H9 (cell line): ENCODE measurements at regions not wholly inside any gene's neighbourhood (a gene's known extent, or its start where the extent isn't known, plus 50 kb on each side); places are given as distances from the start of the nearest gene placed in this dataset.

ENCODE experiments used
- DNase-seq: peaks from one replicate; pipeline ENCODE4 v3.0.0-alpha.2; 2017
- H2AFZ ChIP-seq: one replicate; pipeline ENCODE4 v1.6.1; 2013; ENCODE audit warnings: mild to moderate bottlenecking, low read length, control low read depth, moderate library complexity
- H2AK5ac ChIP-seq: 2 replicates; pipeline ENCODE4 v1.6.1; 2013; ENCODE audit warnings: low read length, control low read depth, mixed read lengths; ENCODE audit not compliant: insufficient read length
- H2BK120ac ChIP-seq: one replicate; pipeline ENCODE4 v1.6.1; 2013; ENCODE audit warnings: low read depth, mild to moderate bottlenecking, low read length, control low read depth, inconsistent platforms; ENCODE audit not compliant: poor library complexity, severe bottlenecking
- H2BK12ac ChIP-seq: 2 replicates; pipeline ENCODE4 v1.6.1; 2013; ENCODE audit warnings: low read length, control low read depth, mixed read lengths, low read depth; ENCODE audit not compliant: insufficient read length
- H2BK15ac ChIP-seq: 2 replicates; pipeline ENCODE4 v1.6.1; 2013; ENCODE audit warnings: low read depth, low read length, control low read depth
- H2BK20ac ChIP-seq: one replicate; pipeline ENCODE4 v1.6.1; 2013; ENCODE audit warnings: low read depth, mild to moderate bottlenecking, low read length, control low read depth, inconsistent platforms; ENCODE audit not compliant: poor library complexity, severe bottlenecking
- H2BK5ac ChIP-seq: 2 replicates; pipeline ENCODE4 v1.6.1; 2013; ENCODE audit warnings: low read length, control low read depth, mixed read lengths; ENCODE audit not compliant: insufficient read length
- H3K14ac ChIP-seq: 2 replicates; pipeline ENCODE4 v1.6.1; 2013; ENCODE audit warnings: low read length, control low read depth; ENCODE audit not compliant: insufficient read depth
- H3K18ac ChIP-seq: 2 replicates; pipeline ENCODE4 v1.6.1; 2013; ENCODE audit warnings: low read depth, mild to moderate bottlenecking, mixed read lengths, low read length, control low read depth; ENCODE audit not compliant: insufficient read length
- H3K23ac ChIP-seq: 2 replicates; pipeline ENCODE4 v1.6.1; 2013; ENCODE audit warnings: low read length, control low read depth, mixed read lengths, low read depth; ENCODE audit not compliant: insufficient read length
- H3K23me2 ChIP-seq: 2 replicates; pipeline ENCODE4 v1.6.1; 2013; ENCODE audit warnings: low read depth, mild to moderate bottlenecking, mixed read lengths, low read length, control low read depth; ENCODE audit not compliant: insufficient read length, poor library complexity, severe bottlenecking
- H3K27ac ChIP-seq: 2 replicates; pipeline ENCODE4 v1.5.1; 2013; ENCODE audit warnings: low read length, control low read depth, mixed read lengths, low read depth; ENCODE audit not compliant: insufficient read length
- H3K27me3 ChIP-seq: 2 replicates; pipeline ENCODE4 v1.6.1; 2013; ENCODE audit warnings: low read length, control low read depth, inconsistent platforms; ENCODE audit not compliant: insufficient read depth
- H3K4ac ChIP-seq: 2 replicates; pipeline ENCODE4 v1.6.1; 2013; ENCODE audit warnings: low read depth, mild to moderate bottlenecking, control low read depth, inconsistent platforms, low read length, moderate library complexity
- H3K4me1 ChIP-seq: 2 replicates; pipeline ENCODE4 v1.6.1; 2013; ENCODE audit warnings: low read length, control low read depth, inconsistent platforms; ENCODE audit not compliant: insufficient read depth
- H3K4me2 ChIP-seq: 2 replicates; pipeline ENCODE4 v1.6.1; 2013; ENCODE audit warnings: low read length, control low read depth, mixed read lengths; ENCODE audit not compliant: insufficient read length, insufficient read depth
- H3K56ac ChIP-seq: 2 replicates; pipeline ENCODE4 v1.6.1; 2013; ENCODE audit warnings: low read depth, mild to moderate bottlenecking, mixed read lengths, low read length, control low read depth; ENCODE audit not compliant: insufficient read length
- H3K79me1 ChIP-seq: 2 replicates; pipeline ENCODE4 v1.6.1; 2013; ENCODE audit warnings: low read depth, mild to moderate bottlenecking, moderate library complexity, low read length, control low read depth, inconsistent platforms; ENCODE audit not compliant: insufficient read depth, poor library complexity, severe bottlenecking
- H3K79me2 ChIP-seq: 2 replicates; pipeline ENCODE4 v1.6.1; 2013; ENCODE audit warnings: low read length, control low read depth, inconsistent platforms; ENCODE audit not compliant: insufficient read depth
- H3K9ac ChIP-seq: 2 replicates; pipeline ENCODE4 v1.6.1; 2013; ENCODE audit warnings: low read length, control low read depth, mixed read lengths; ENCODE audit not compliant: insufficient read length; ENCODE audit errors: extremely low read depth
- H3K9me3 ChIP-seq: one replicate; pipeline ENCODE4 v1.6.1; 2013; ENCODE audit warnings: low read depth, low read length, inconsistent platforms; ENCODE audit not compliant: control insufficient read depth
- H3T11ph ChIP-seq: one replicate; pipeline ENCODE4 v1.6.1; 2013; ENCODE audit warnings: mild to moderate bottlenecking, low read length, control low read depth, inconsistent platforms
- H4K20me1 ChIP-seq: one replicate; pipeline ENCODE4 v1.6.1; 2013; ENCODE audit not compliant: control insufficient read depth, insufficient read length, insufficient read depth
- H4K5ac ChIP-seq: 2 replicates; pipeline ENCODE4 v1.6.1; 2013; ENCODE audit warnings: low read depth, mild to moderate bottlenecking, mixed read lengths, low read length, control low read depth; ENCODE audit not compliant: insufficient read length
- H4K8ac ChIP-seq: replicated peaks from 2 replicates; pipeline ENCODE4 v1.6.1; 2013; ENCODE audit warnings: low read length, control low read depth, mixed read lengths, low read depth; ENCODE audit not compliant: insufficient read length
- H4K91ac ChIP-seq: 2 replicates; pipeline ENCODE4 v1.6.1; 2013; ENCODE audit warnings: low read depth, mild to moderate bottlenecking, moderate library complexity, mixed read lengths, low read length, control low read depth; ENCODE audit not compliant: insufficient read length
- H3K27ac Mint-ChIP-seq, 3 experiments: 2 replicates in 2 of 3; 3 replicates in 1 of 3; pipeline ENCODE4 v1.8.0; 2020 to 2021; ENCODE audit warnings: mixed read lengths in 3 of 3, mild to moderate bottlenecking in 1 of 3, moderate library complexity in 1 of 3
- H3K27me3 Mint-ChIP-seq: 2 replicates; pipeline ENCODE4 v1.8.0; 2021; ENCODE audit warnings: low read depth, mild to moderate bottlenecking, moderate library complexity, mixed read lengths
- H3K36me3 Mint-ChIP-seq, 3 experiments: 2 replicates in 2 of 3; 3 replicates in 1 of 3; pipeline ENCODE4 v1.8.0; 2020 to 2021; ENCODE audit warnings: low read depth in 3 of 3, mixed read lengths in 3 of 3; ENCODE audit not compliant: insufficient read depth in 1 of 3
- H3K4me1 Mint-ChIP-seq, 2 experiments: 2 replicates each; pipeline ENCODE4 v1.8.0; 2020; ENCODE audit warnings: mixed read lengths in 2 of 2
- H3K4me3 Mint-ChIP-seq, 2 experiments: 2 replicates in 1 of 2; 3 replicates in 1 of 2; pipeline ENCODE4 v1.8.0; 2020 to 2021; ENCODE audit warnings: mild to moderate bottlenecking in 2 of 2, mixed read lengths in 2 of 2, moderate library complexity in 1 of 2
- H3K9me3 Mint-ChIP-seq, 2 experiments: 2 replicates in 1 of 2; 3 replicates in 1 of 2; pipeline ENCODE4 v1.8.0; 2020; ENCODE audit warnings: mild to moderate bottlenecking in 2 of 2, mixed read lengths in 2 of 2, moderate library complexity in 1 of 2
- WGBS: extraction: QIAGEN DNeasy Blood & Tissue Kit; methylation state at CpG from one replicate; pipeline ENCODE4 v1.1.7; 2013; ENCODE audit warnings: missing lambda C conversion rate, low lambda C conversion rate, mixed read lengths; ENCODE audit not compliant: insufficient read length; ENCODE audit errors: extremely low coverage; 5-methylcytosine and 5-hydroxymethylcytosine counted together
- TF ChIP-seq, protein P1 (sequence below): fragments of 200-600 bp; sonication (generic); conservative IDR thresholded peaks from 3 replicates; pipeline ENCODE4 v1.8.0; 2021; ENCODE audit warnings: antibody characterized with exemption, mild to moderate bottlenecking

DNA sequence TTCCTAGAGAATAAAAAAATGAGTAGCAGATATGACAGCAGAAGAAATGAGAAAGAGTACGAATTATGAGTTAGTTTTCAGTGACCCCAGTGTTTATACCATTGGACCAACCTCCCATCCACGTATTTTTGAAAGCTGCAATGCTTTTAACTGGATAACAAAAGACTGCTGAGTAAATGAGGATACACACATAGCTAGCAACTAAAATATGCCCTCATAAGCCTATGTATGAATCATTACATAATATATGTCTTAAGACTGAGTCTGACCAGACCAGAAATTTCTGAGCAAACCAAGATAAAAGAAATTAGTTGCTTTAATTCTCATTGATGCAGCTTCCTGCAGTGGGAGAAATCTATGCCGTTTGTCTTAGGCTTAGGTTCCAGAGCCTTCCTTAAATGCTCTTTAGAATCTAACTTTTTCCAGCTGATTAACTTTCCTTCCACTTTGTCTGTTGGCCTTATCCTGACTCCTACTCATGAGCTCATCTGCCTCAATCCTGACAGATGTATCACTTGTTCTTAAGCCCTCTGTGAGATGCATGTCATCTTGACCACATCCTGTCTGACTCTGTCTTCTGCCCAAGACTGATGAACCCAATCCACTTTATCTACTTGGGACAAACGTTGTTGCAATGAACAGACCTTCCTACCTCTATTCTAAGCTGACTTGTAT, 301.4 kb upstream of the AADAT start:
- no peak overlapping the region for H3T11ph ChIP-seq
- no peak overlapping the region for H4K5ac ChIP-seq
- no CpG with 5 or more reads among the region's 4 CpGs for WGBS
- H3K18ac ChIP-seq = no peak overlapping the region
- no peak overlapping the region; a peak in 1 of 7 replicates for H3K27ac Mint-ChIP-seq
- no peak overlapping the region for H3K23ac ChIP-seq
- H3K27ac ChIP-seq = no peak overlapping the region
- no peak overlapping the region for H4K8ac ChIP-seq
- no peaks in the 10 kb centered on the region for H3K4me1 ChIP-seq
- no peak overlapping the region for H4K91ac ChIP-seq
- no peak overlapping the region for H2BK12ac ChIP-seq
- no peak overlapping the region for H3K4me2 ChIP-seq
- no peaks in the 10 kb centered on the region for H3K27me3 ChIP-seq
- H3K14ac ChIP-seq = no peak overlapping the region
- no peak overlapping the region for H3K4me3 Mint-ChIP-seq
- TF ChIP-seq, protein P1, sequence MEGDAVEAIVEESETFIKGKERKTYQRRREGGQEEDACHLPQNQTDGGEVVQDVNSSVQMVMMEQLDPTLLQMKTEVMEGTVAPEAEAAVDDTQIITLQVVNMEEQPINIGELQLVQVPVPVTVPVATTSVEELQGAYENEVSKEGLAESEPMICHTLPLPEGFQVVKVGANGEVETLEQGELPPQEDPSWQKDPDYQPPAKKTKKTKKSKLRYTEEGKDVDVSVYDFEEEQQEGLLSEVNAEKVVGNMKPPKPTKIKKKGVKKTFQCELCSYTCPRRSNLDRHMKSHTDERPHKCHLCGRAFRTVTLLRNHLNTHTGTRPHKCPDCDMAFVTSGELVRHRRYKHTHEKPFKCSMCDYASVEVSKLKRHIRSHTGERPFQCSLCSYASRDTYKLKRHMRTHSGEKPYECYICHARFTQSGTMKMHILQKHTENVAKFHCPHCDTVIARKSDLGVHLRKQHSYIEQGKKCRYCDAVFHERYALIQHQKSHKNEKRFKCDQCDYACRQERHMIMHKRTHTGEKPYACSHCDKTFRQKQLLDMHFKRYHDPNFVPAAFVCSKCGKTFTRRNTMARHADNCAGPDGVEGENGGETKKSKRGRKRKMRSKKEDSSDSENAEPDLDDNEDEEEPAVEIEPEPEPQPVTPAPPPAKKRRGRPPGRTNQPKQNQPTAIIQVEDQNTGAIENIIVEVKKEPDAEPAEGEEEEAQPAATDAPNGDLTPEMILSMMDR = no peak
- no peak overlapping the region for H3K56ac ChIP-seq
- no peaks in the 10 kb centered on the region for H3K79me2 ChIP-seq
- no peaks in the 10 kb centered on the region for H3K36me3 Mint-ChIP-seq
- no peak overlapping the region for H2BK15ac ChIP-seq
- no peaks in the 10 kb centered on the region for H3K79me1 ChIP-seq
- H3K4me1 Mint-ChIP-seq = no peaks in the 10 kb centered on the region
- no peak overlapping the region for H3K9ac ChIP-seq
- H2BK5ac ChIP-seq = no peak overlapping the region
- no peak overlapping the region for H2BK120ac ChIP-seq
- H3K9me3 Mint-ChIP-seq = no peaks in the 10 kb centered on the region
- H2BK20ac ChIP-seq = no peak overlapping the region
- no peaks in the 10 kb centered on the region for H3K27me3 Mint-ChIP-seq
- H4K20me1 ChIP-seq = no peaks in the 10 kb centered on the region
- no peak overlapping the region for H2AK5ac ChIP-seq
- H2AFZ ChIP-seq = no peak overlapping the region
- DNase-seq = no peak
- no peaks in the 10 kb centered on the region for H3K9me3 ChIP-seq
- H3K4ac ChIP-seq = no peak overlapping the region
- H3K23me2 ChIP-seq = no peaks in the 10 kb centered on the region
